IPS DF 19.7 (cell line): ENCODE measurements at regions not wholly inside any gene's neighbourhood (a gene's known extent, or its start where the extent isn't known, plus 50 kb on each side); places are given as distances from the start of the nearest gene placed in this dataset.

ENCODE experiments used
- DNase-seq: peaks from one replicate; pipeline ENCODE4 v3.0.0-alpha.2; 2013; ENCODE audit warnings: low read depth, low spot score

GRCh38 chr10:53009961-53010907 is 237.7 kb upstream of the MBL2 start:
- DNase-seq: no peak

GRCh38 chr10:53007527-53007842 is 234.9 kb upstream of the MBL2 start:
- no peak for DNase-seq

DNA sequence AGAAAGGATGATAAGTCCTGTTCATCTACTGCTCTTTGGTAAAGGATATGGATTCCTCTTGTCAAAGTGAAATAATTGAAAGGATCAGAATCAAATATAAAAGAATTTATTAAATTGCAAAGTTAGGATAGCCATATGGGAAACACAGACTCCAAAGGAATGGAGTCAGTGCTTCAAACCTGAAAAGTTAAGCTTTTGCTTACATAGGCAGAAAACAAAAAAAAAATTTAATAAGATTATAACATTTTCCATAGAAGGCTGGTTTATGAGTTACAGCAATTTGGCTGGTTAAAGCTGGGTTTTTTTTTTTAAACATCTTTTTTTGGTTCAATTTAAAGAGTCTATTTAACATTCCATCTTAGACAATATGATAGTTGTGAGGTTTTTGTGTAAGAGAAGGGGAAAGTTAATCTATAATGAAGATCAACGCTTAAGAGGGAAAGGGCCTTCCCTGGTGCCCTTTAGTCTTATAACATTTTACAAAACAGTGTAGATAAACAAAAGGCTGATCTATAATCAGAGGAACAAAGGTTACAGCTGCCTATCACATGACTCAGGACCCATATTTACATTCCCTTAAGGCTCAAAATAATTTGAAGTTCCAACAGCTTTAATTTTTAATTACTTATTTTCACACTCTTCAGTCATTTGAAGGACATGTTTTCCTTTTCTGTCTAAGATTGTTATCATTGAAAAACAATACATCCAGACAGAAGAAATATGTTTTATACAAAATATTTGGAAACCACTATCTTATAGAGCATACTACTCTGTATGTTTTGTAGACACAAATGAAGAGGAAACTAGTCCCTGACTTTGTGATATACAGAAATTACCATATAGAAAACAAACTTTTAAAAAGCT is 234.3 kb upstream of the MBL2 start:
- no peak for DNase-seq

DNA sequence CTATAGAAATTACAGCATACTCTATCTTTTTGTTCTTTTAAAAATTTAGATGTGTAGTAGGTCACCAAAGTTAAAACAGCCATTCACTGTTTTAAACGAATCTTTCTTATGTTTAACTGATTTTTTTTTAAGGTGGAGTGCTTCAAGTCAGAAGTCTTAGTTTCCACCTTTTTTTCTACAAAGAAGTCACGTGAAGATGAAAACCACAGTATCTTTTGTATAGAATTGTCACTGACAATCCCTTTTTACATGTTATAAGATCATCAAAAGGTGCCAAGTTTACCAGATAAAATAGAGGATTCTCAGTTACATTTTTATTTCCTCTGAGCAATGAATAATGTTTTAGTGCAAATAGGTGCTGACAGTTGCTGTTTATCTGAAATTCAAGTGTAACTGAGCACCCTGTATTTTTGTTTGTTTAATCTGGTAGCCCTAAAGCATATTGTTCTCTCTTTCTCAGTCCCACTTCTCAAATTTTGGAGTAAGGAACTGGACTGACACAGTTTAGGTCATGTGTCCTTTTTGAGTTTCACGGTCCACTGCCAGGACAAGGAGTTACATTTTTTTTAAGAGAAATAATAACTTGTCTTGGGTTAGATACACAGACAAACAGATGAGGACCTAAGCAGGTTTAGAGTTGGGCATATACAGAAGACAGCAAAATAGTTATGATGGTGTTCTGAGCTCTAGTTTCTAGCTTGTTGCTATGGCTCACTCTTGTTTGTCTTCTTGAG is 233.2 kb upstream of the MBL2 start:
- no peak for DNase-seq

GRCh38 chr10:53003094-53003493 is 230.5 kb upstream of the MBL2 start:
- DNase-seq: no peak

DNA sequence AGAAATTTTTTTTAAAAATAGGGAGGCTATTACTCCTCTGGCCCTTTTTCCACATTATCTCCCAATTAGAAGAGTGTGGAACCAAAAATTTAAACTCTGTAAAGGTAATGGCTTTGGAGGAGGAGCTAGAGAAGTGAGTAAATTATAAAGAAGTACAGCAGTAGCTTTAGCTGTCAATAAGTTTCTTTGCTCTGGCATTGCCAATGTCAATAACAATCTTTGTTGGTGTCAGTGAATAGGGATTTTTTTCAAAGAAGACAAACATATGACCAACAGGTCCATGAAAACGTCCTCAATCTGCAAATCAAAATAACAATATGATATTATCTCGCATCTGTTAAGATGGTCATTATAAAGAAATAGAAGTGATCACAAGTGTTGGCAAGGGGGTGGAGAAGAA is 227.1 kb upstream of the MBL2 start:
- no peak for DNase-seq

DNA sequence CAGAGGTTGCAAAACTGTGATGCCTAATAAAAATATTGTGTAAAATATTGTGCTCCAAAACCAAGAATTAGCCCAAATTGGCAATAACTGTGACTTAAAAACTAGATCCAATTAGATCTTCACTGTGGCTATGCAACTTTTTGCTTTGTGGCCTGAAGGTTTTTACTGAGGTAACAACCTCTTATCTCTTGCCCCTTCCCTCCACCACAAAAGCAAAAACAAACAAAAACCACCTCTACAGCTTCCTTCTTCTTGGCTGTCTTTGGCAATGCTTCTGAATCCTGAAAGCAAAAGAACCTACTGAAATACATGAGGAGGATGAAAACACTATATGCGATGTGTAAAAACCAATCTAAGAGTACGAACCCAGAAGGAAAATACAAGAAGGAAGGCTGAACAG is 226.7 kb upstream of the MBL2 start:
- DNase-seq: no peak

GRCh38 chr10:52997007-52997406 is 224.4 kb upstream of the MBL2 start:
- DNase-seq: no peak

DNA sequence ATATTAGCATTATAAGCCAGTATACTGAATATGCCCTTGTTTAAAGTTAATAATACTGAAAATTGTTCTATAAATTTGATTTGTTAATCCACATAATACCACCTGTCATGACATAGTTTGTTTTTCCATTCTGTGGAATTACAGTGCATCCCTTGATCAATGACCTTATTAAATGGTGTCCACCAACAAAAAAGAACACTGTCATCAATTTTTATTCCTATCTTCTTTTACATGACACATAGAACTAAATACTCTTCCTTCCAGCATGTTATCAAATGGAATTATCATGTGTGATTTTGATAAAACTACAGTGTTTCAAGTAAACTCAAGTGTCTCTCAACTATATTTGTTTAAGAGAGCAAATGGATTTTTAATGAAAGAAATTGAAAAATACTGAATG is 221.8 kb upstream of the MBL2 start:
- DNase-seq: no peak

DNA sequence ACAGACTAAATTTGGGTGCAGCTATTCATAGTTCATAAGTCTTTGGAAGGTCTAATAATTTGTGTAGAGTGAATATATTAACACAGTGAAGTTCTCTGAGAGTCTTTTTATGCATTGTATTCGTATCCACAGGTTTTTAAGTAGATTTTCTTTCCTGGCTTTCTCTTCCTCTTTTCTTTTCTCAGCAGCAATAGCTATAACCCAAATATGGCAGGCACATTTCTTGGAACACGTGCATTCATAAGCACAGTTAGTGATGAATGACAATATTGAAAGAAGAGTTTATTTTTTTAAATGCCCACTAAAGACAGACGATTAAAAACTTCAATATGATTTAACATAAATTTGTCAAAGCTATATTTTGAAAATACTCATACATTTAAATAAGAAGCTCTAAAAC is 220.5 kb upstream of the MBL2 start:
- DNase-seq: no peak

DNA sequence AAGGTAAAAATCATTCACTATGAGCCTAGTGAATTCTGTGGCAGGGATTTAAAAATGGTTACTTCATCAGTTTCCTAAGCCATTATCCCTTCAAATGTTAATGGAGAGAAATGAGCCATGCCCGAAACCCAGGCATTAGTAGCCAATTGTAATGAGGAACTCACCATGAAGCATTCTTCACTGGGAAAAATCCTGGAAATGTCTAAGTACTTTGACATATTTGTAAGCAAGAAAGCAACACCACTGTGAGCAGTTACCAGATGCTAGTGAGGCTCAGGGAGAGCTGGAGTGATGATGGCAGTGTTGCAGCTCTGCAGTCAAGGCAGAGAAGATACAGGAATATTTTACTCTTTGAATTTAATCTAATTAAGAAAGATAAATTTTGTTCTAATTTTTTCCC is 220.0 kb upstream of the MBL2 start:
- DNase-seq: no peak

- DNase-seq: no peak
Observed at GRCh38 chr10:52988923-52989322, 216.3 kb upstream of the MBL2 start.

GRCh38 chr10:52986125-52986524 is 213.5 kb upstream of the MBL2 start:
- no peak for DNase-seq

DNA sequence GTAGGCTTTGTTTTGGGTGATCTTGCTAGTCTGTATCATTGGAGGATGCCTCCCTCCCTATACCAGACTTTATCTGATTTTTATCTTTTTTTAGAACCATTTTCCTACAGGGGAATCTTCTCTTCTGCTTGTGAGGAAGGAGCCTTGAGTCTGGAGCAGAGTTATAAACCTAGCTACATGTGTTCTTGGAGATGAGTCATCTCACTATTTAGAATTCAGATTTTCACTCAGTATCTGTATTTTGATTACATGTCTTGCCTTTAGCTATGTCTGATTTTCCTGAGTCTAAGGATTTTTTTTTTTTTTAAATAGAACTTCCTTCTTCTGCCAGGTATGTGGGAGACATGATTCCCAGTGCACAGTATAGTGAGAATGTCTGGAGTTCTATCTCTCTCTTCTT is 211.6 kb upstream of the MBL2 start:
- DNase-seq: no peak

GRCh38 chr10:52979295-52979990 is 206.9 kb upstream of the MBL2 start:
- no peak for DNase-seq

DNA sequence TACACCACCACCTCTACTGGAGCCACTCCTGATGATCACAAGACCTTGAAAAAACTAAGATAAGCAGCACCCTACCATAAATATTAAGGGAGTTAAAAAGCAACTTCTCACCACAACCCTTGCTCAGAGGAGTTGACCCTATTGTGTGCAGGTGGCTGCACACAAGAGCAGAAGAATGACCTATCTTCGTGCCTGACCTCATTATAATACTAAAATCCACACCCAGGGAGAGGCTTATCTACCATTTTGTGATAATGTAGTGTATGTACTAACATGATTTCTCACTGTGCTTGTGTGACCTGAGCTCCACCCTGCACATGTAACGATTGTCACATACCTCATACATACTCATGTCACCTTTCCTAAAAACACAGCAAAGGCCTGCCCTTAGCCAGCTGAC is 205.0 kb upstream of the MBL2 start:
- DNase-seq: no peak

GRCh38 chr10:52967806-52968795 is 195.5 kb upstream of the MBL2 start:
- DNase-seq: peak; percentile 50

DNA sequence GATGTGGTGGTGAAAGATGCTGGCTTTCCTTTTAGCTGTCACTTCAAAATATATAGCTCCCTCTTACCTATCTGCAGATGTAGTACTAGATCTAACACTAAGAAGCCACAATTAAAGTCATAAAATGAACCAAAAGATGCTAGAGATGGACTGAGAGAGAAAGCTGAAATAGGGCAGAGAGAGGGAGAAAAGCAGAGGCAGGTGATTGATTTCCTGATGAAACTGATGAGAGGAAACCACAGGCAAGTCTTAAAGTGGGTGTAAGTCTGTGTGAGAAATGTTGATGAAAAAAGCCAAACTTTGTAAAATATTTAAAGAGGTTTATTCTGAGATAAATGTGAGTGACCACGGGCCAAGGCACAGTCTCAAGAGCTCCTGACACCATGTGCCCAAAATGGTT is 194.3 kb upstream of the MBL2 start:
- no peak for DNase-seq

DNA sequence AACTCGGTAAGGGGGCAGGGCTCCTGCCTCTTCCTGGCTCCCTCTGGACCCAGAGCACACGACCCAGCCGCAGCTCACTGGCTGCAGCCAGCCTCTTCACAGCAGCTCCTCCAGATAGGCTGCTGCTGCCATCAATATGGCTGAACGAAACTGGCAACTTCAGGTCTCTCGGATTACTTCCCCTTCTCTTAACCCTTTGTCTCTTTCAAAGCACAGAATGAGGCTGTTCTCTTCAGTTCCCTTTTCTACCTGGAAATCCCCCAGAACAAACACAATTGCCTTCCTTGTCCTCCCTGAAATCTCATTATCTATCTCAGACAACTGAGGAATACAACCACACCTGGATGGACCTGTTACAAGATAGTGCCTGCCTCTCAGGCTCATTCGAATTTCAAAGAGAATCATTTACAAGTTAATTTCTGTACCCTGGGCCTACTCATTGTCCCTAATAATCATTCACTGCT is 193.4 kb upstream of the MBL2 start:
- peak; percentile 83 for DNase-seq

DNA sequence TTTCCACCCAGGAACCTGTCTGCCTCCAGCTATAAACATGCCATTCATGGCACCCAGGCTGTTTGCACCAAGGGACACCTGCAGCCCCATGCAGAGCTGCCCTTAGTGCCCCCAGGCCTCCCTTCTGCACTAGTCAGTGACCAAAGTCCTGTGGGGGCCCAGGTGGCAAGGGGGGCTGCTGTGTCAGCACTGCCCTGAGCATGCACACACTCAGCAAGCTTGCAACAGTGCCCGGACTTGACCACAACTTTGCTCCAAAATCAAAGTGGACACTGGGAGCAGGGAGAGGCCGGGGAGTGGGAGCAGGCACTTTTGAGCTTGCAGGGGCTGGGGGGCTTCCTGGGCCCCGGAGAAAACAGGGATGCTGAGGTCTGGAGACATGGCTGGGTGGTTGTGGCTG is 192.9 kb upstream of the MBL2 start:
- no peak for DNase-seq
